ENCODE measurements at regions not wholly inside any gene's neighbourhood (a gene's known extent, or its start where the extent isn't known, plus 50 kb on each side); places are given as distances from the start of the nearest gene placed in this dataset.
"Not testable (repeated sequence)": the region's sequence is repeated elsewhere in the genome, so short reads cannot be mapped to it uniquely, and the experiment has no call there.

DNA sequence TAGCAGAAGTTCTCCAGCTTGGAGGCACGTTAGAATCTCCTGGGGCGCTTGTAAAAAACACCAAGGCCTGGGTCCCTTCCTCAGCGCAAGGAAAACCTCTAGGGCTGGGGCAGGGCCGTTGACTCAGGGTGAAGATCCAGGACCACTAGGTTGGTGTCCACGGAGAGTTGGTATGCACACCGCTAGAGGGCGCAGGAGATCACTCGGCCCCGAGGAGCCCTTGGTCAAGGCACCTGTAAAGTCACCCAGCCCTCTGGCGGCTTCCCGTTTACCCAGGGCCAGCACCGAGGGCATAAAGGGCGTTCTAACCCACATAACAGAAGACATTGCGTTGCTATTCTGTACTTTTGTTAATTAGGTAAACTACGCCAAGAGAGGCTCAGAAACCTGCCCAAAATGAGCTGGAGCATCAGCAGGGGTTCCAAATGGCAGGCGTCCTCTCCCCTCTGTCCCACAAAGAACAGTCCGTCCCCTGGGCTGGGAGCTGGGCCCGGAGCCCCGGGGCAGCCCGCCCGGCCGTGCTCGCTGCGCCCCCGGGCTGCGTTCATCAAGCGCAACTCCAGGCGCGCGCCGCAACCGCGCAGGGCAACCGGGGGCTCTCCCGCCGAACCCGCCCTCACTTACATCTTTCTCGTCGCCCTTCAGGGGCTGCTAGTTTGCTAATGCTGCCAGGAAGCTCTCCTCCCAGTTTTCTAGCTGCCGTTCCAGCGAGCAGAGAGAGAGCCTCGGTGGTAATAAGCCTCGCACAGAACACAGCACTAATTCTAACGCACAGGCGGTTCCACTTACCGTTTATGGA, 332.1 kb downstream of the ARRDC4 start:
- no peak for DNase-seq (ENCODE audit: low spot score)
- intact Hi-C loops (cut with DNase I) = no loop called here

DNA sequence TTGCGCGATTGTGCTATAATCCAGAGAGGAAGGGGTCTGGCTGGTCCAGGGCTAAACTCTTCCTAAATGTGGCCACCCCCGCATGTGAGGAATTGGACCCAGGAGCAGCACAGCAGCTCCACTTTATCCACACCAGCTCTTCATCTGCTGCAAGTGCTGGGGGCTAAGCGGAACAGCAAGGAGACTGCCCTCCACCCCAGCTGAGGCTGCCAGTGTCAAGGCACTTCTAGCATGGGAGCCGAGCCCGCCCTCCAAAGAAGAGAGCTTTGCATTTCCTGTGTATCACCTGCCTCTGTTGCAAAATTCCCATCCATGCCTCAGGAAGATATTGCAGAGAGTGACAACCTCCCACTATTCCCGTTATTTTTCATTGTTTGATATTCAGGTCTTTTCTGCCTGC, 333.6 kb downstream of the ARRDC4 start:
- DNase-seq (ENCODE audit: low spot score) = no peak

DNA sequence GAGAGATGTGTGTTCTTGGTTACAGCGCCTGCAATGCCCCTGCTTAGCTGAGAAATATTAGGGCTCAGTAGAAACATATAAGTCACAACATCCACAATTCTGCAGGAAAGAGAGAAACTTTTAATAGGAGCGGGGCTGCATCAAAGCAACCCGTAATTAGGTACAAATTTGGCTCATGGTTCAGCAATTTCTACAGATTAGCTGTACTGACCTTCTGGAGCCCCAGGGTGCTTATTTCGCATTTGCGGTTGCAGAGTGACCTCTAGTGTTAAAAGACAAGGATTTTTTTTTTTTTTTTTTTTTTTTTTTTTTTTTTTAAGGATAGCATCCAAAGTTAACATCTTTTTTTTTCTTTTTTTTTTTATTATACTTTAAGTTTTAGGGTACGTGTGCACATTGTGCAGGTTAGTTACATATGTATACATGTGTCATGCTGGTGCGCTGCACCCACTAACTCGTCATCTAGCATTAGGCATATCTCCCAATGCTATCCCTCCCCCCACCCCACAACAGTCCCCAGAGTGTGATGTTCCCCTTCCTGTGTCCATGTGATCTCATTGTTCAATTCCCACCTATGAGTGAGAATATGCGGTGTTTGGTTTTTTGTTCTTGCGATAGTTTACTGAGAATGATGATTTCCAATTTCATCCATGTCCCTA, 334.7 kb downstream of the ARRDC4 start:
- intact Hi-C loops (cut with DNase I) = loop anchor here (5.0 kb wide), 1 partner anchor 393 kb away; no protein-coding TSS in a partner anchor
- not testable (repeated sequence) for DNase-seq (ENCODE audit: low spot score)

More for the DNA sequence above, 333.6 kb downstream of the ARRDC4 start:
- intact Hi-C loops (cut with DNase I) = no loop called here

DNA sequence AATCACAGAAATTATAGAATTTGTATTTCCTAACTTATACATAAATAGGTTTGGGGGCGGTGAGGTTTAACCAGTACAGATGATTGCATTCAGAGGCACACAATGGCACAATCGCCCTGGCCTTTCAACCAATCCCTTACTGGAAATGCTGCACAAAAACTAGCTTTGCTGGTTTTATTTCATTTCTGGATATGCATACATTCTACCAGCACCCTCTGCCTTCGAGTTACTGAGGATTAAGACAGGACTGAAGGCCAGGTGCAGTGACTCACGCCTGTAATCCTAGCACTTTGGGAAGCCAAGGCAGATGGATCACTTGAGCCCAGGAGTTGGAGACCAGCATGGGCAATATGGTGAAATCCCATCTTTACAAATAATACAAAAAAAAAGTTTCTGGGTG, 336.1 kb downstream of the ARRDC4 start:
- DNase-seq (ENCODE audit: low spot score) = no peak
- intact Hi-C loops (cut with DNase I) = loop anchor here (5.0 kb wide), 1 partner anchor 394 kb away; no protein-coding TSS in a partner anchor

DNA sequence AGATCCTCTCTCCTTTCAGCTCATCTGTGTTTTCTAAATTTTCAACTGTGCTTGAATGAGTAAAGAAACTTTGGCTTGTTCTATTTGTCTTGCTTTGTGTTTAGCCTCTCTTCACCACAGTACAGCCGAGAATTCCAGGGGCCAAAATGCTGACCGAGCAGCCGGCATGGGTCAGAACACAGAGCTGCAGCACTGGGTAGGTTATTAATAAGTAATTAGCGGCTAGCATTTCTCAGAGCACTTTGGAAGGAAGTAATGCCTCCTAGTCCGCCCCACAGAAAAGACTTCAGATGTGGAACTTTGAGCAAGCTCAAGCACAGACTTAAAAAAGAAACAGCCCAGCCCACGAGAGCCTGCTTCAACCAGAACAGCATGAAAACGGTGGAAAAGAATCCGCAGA, 343.9 kb downstream of the ARRDC4 start:
- intact Hi-C loops (cut with DNase I) = no loop called here

DNA sequence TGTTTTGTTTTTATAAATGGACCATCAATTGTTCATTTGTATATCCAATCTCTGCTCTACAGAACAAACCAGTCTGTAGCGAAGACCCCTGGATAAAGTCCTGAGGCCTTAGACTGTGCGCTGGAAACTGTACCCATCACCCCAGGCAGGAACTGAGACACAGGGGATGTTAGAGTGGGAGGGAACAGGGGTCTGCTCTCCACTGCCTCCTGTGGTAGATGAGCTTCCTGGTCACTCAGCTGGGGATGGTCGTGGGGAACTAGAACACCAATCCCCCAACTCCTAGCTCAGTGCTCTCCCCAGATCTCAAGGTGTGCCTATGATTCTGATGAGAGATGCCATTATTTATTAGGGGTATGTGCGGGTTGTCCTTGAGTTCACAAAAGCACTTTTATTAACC, 340.2 kb upstream of the IGF1R start:
- DNase-seq (ENCODE audit: low spot score) = no peak
- intact Hi-C loops (cut with DNase I) = no loop called here

More for the DNA sequence above, 343.9 kb downstream of the ARRDC4 start:
- DNase-seq (ENCODE audit: low spot score) = no peak

DNA sequence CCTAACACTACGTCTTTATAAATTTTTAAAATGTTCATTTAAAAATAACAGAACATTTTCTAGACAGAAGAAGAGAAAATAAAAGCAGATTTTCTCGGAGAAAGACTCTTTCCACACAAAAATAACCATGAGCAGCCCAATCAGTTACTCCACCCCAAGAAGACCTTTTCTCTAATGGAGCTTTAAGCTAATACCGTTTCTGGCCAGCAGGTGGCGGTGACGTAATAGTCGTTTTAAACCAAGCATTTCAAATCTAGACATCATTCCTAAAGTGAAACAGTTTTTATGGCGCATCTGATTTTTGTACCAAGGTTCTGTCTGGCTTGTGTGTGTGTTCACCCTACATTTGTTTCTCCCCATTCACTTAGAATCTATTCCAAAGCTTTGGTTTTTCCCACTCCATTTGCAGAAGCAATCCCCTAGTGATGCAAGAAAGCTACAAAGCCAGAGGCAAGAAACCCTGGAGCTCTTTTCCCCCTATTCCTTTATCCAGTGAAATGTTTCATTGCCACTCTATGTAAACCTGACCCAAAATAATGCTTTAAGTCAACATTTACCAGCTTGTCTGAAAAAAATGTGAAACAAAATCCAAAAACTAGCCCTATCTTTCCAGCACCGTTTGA, 336.7 kb upstream of the IGF1R start:
- intact Hi-C loops (cut with DNase I) = loop anchor here (2.0 kb wide), 1 partner anchor 111 kb away; no protein-coding TSS in a partner anchor
- no peak for DNase-seq (ENCODE audit: low spot score)

DNA sequence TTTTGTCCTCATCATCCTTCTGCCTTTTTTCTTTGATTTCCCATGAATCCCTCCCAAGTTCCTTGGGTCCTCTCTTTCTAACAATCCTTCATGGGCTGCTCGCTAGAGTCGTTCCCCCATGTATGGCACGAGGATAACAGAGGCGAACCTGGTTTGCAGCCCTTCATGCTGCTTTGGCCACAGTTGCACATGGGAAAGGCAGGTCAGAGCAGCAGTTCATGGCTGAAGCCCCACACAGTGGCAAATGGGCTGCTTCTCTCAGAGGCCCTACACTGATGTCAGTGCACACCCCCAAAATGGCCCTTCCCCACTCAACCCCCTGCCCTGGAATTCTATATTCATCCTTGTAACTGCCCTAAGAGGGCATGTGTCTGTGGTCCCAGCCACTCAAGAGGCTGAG, 335.4 kb upstream of the IGF1R start:
- intact Hi-C loops (cut with DNase I) = loop anchor here (2.0 kb wide), 1 partner anchor 110 kb away; no protein-coding TSS in a partner anchor
- DNase-seq (ENCODE audit: low spot score) = no peak

DNA sequence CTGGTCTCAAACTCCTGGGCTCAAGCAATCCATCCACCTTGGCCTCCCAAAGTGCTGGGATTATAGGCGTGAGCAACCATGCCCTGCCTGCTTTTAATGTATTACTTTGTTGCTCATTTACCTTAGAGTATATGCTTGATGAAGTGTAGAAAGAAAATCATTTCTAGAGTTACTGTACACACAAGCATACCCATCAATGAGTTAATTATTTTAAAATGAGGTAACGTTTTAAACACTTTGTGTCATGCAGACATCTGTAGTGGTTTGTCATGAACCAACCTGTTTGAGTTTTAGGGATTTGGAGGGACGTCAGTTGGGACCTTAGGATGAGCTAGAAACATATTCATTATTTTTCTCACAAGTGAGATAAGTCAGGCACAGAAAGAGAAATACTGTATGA, 332.4 kb upstream of the IGF1R start:
- no peak for DNase-seq (ENCODE audit: low spot score)
- intact Hi-C loops (cut with DNase I) = no loop called here

DNA sequence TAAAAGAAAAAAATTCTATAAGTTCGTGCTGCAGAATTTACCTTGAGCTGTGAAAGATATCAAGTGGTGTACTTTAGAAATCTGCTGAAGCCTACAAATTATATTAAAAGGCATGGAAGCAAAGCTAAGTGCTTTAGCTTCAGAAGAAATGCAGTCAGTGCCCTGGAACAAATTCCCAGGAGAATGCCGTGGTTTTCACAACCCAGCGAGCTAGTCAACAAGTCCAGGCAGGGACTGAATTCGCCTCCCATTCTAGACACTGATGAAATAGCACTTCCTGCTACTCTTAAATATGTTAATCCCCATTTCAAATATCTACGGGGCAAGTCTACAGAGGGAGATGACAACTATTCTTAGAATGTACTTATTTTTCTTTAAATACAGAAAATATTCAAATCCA, 326.4 kb upstream of the IGF1R start:
- intact Hi-C loops (cut with DNase I) = no loop called here

DNA sequence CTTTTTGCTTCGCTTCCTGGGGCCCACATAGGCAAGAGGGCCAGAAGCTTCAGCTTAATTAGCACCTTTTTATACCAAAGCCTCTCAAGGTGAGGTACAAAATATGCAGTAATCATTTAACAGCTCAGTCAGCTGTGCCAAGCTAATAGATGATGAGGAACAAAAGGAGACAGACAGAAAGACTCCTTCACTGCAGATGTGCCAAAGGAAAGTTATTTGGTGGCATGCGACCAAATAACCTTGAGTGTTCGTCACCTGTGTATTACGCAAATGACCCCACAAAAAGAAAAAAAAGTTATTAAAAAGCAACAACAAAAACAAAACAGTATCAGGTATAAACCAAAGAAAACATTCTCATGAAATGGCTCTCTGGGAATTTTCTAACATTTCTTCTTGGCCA, 325.8 kb upstream of the IGF1R start:
- intact Hi-C loops (cut with DNase I) = no loop called here
- DNase-seq (ENCODE audit: low spot score) = no peak

More for the DNA sequence above, 326.4 kb upstream of the IGF1R start:
- no peak for DNase-seq (ENCODE audit: low spot score)

DNA sequence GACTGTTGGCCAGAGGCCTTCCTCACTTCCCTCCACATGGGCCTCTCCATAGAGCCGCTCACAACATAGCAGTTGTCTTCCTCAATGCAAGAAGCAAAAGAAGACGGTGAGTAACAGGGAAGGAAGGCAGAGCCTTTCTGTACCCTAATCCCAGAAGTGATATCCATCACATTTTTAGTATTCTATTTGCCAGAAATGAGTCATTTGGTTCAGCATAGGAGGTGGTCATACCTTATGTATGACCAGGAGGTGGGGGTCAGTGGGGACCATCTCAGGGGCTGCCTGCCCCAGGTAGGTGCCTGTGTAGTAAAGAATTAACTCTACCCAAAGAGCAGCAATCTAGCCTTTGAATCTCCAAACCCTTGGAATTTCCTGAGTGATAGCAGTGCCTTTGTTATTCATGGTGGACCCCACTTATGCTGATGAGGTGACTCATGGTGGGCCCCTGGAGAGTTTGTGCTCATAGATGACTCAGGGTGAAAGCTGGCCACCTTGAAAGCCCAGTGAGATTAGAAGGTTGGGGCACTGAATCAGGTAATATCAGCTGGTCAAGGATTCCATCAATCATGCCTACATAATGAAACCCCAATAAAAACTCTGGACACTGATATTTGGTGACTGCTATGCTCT, 323.9 kb upstream of the IGF1R start:
- intact Hi-C loops (cut with DNase I) = no loop called here

DNA sequence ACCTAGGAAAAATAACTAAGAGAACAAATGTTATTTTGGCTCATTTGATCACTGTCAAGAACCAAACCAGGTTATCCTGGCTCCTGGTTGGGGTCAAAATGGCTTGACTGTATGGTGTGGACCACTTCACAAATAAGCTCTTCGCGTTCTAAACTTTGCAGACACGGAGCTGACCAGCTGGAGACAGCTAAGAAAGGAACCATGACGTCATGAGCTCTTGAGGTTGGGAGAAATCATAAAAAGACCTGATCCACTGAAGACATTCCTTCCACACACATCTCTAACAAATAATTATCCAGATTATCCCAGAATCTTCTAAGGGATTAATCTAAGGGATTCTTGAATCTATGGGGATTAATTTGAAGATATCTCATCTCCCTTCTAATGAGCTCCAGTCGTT, 321.5 kb upstream of the IGF1R start:
- no peak for DNase-seq (ENCODE audit: low spot score)
- intact Hi-C loops (cut with DNase I) = no loop called here

More for the DNA sequence above, 323.9 kb upstream of the IGF1R start:
- DNase-seq (ENCODE audit: low spot score) = no peak

DNA sequence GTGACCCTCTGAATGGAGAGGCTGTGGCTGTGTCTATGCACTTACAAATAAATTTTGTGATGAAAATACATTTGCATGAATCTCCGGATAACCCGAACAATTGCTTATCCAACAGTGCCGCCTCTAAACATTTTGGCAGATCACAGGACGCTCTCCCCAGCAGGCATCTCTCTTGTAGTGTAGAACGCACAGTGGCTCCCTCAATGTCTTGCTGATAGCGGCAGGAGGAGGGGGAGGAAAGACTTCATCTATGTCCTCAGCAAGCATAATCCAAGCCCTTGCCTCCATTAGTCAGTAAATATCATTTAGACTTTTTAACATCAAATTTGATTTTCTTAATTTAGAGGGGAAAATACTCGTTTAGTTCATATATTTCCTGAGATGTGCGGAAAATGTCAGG, 318.1 kb upstream of the IGF1R start:
- intact Hi-C loops (cut with DNase I) = no loop called here
- no peak for DNase-seq (ENCODE audit: low spot score)

DNA sequence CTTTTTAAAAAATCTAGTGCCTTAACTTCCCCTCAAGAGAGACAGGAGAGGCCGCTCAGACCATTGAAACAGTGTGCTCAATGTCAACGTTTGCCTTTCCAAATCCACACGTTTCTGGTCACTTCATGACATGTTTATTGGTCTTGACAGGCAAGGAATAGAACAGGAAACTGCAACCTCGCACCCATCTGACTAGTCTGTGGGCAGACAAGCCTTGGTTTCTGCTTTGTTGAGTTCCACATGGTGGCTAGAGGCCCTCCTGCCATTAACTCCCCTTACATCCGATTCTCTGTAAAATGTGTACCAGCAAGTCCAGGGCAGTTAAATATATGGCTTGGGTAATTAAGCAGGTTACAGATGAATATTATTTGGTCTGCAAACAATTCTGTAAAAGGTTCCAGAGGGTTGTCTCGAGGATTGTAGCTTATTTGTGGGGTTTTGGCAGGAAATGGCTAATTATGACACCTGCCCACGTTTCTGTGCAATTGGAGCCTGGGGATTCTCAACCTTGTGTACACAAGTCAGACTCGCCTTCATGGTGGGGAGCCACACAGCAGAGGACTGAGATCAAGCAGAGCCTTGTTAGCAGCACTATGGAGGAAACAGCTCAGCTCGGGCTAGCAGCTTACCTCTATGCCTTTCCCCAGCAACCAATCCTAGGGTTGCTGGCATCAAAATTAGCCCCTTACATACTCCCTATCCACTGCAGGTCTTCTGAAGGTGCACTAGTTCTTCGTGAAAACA, 317.5 kb upstream of the IGF1R start:
- intact Hi-C loops (cut with DNase I) = no loop called here
- no peak for DNase-seq (ENCODE audit: low spot score)

DNA sequence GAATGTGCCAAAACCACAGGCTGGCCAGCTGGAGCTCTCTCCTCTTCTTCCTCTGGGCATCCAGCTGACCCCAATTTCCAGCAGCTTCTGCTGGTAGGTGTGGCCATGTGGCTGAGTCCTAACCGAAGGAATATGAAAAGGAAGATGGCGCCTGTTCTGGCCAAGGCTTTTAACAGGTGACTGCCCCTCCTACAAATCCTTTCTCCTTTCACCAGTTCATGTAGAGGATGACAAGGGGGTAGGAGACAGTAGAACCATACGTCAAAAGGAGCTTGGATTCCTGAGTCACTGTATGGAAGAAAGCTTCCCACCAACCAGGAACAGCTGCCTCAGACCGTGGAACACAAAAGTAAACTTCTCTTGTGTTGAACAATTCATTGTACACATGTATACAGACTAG, 316.7 kb upstream of the IGF1R start:
- no peak for DNase-seq (ENCODE audit: low spot score)
- intact Hi-C loops (cut with DNase I) = no loop called here

DNA sequence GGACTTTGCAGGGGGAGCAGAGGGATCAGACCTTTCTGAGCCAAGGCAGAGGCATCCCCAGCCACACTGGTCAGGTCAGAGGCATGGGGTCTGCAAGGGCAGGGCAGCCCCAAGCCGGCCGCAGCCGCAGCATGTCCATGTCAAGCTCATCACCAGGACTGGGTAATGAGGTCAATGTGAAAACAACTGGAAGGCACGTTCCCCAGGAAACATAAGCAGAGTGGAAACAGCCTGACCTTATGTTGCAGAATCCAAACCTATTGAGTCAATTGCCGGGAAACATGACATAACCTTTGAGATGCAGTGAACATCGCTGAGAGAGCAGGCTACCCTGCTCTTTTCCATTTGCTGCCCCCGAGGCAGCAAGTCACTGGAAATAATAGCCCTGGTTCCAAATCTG, 315.1 kb upstream of the IGF1R start:
- intact Hi-C loops (cut with DNase I) = no loop called here
- no peak for DNase-seq (ENCODE audit: low spot score)

DNA sequence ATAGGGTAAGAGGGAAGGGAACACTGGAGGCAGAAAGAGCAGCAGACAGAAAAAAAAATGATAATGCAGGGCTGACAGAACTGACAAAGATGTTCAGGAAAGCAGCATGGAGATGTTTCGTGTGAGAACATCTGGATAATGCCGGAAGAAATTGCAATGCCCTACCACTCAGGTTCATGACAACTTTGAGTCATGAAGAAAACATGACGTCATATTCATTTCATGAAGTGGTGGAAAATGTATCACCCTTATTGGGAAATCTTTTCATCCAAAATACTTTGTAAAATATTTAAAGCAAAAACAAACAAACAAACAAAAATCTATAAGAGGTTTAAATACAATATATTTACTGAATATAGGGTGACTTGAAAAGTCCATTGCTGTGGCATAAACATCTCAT, 305.4 kb upstream of the IGF1R start:
- intact Hi-C loops (cut with DNase I) = no loop called here
- DNase-seq (ENCODE audit: low spot score) = no peak

DNA sequence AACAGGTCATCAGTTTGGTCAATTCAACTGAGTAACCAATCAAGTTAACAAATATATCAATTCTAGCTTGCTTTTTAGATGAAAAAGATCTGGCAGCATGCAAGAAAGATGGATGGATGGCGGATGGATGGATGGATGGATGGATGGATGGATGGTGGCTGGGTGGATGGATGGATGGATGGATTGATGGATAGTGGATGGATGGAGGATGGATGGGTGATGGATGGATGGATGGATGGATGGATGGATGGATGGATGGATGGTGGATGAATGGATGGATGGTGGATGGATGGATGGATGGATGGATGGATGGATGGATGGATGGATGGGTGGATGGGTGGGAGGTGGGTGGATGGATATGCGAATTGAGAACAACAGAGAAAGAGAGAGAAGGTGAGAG, 303.7 kb upstream of the IGF1R start:
- intact Hi-C loops (cut with DNase I) = no loop called here
- DNase-seq (ENCODE audit: low spot score) = no peak

Measured in cardiac septum (tissue), 1 donor.